ENCODE measurements at regions not wholly inside any gene's neighbourhood (a gene's known extent, or its start where the extent isn't known, plus 50 kb on each side); places are given as distances from the start of the nearest gene placed in this dataset.

GRCh38 chr10:78414380-78414779 is 380.7 kb downstream of the RPS24 start:
- TF ChIP-seq CTCF (IDR thresholded peaks at IDR 0.05) (no peak), EZH2 (IDR thresholded peaks at IDR 0.05; ENCODE audit: borderline replicate concordance, insufficient read depth, low read depth, low read length, poor library complexity, severe bottlenecking) (no peak)
